ENCODE measurements at regions not wholly inside any gene's neighbourhood (a gene's known extent, or its start where the extent isn't known, plus 50 kb on each side); places are given as distances from the start of the nearest gene placed in this dataset.

DNA sequence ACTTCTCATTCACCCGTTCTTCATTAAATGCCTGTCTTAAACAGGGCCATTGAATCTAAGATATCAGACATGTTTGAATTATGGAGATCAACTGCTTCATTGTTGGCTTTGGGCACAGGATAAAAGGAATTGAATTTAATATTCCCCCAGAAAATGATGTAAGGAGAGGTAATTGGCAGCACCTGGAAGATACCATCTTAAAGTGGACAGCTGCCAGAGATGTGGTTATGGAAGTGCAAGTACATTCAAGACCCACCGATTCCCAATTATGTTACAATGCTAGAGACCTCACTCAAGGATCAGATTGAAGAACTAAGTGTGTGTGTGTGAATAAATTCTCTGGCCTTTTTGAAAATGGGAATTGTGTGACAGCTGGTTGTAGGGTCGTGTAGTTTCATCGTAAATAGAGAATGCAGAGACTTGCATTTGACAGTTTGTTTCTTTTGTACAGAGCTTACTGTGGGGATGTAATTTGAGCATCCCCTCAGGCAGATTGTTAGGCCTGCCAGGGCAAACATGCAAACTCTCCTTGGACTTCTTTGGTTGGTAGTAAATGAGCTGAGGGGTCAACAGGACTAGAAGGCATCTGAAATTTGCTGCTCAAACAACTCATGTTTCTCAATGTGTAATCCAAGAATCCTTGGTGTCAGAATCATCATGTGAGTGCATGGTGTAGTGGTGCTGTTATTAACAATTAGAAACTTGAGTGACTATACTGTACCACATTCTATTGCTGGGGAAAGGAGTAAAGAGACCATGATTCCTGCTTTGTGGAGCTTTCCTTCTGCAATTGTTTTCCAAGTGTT, 359.2 kb upstream of the THRB start:
- TF ChIP-seq POLR2A (IDR thresholded peaks at IDR 0.05; ENCODE audit: low read length) (no peak), CTCF (IDR thresholded peaks at IDR 0.05) (no peak), FOSL2 (IDR thresholded peaks at IDR 0.05) (no peak), FOSL2 (CRISPR knock-in tag; IDR thresholded peaks at IDR 0.05) (no peak), JUN (IDR thresholded peaks at IDR 0.05) (no peak), RFX5 (IDR thresholded peaks at IDR 0.05) (no peak), CHD4 (IDR thresholded peaks at IDR 0.05; ENCODE audit: borderline replicate concordance) (no peak), RCOR1 (IDR thresholded peaks at IDR 0.05; ENCODE audit: low read depth, low read length) (no peak), KDM1A (IDR thresholded peaks at IDR 0.05; ENCODE audit: low read depth) (no peak), USF2 (IDR thresholded peaks at IDR 0.05) (no peak), ZNF302 (CRISPR knock-in tag; IDR thresholded peaks at IDR 0.05) (no peak), REST (IDR thresholded peaks at IDR 0.05) (no peak), RAD21 (conservative IDR thresholded peaks at IDR 0.05 in 1 of 2, IDR thresholded peaks at IDR 0.05 in 1 of 2) (no peak), SREBF2 (IDR thresholded peaks at IDR 0.05) (no peak), EP300 (IDR thresholded peaks at IDR 0.05) (no peak)
